Glomerular visceral epithelial cell (primary cell): ENCODE measurements at regions not wholly inside any gene's neighbourhood (a gene's known extent, or its start where the extent isn't known, plus 50 kb on each side); places are given as distances from the start of the nearest gene placed in this dataset.
"Not testable (repeated sequence)": the region's sequence is repeated elsewhere in the genome, so short reads cannot be mapped to it uniquely, and the experiment has no call there.

Experiments used
- DNase-seq: peaks from one replicate; pipeline ENCODE4 v3.0.0-alpha.2; 2016; ENCODE audit errors: extremely low spot score

- not testable (repeated sequence) for DNase-seq
Observed at GRCh38 chr12:54713876-54714275, 65.7 kb upstream of the DCD start.

GRCh38 chr12:54711669-54712068, 63.5 kb upstream of the DCD start:
- no peak for DNase-seq

GRCh38 chr12:54708826-54709225, 60.7 kb upstream of the DCD start:
- no peak for DNase-seq

- DNase-seq: no peak
Observed at GRCh38 chr12:54704202-54704601, 56.0 kb upstream of the DCD start.

- peak; percentile 34 for DNase-seq
Observed at GRCh38 chr12:54701940-54702592, 53.9 kb upstream of the DCD start.

GRCh38 chr12:54700849-54701248, 52.7 kb upstream of the DCD start:
- no peak for DNase-seq

GRCh38 chr12:54700301-54700700, 52.1 kb upstream of the DCD start:
- DNase-seq: no peak
